Activated T-helper 2 cell treated with anti-CD3 and anti-CD28 coated beads, Interferon-gamma antibody, Interleukin-2, Interleukin-4, amounts not matched to agents 10 μg/mL and 5 μg/mL and 100 μg/mL, durations not matched to agents 14 hours and 24 hours and 36 hours (primary cell): ENCODE measurements at regions not wholly inside any gene's neighbourhood (a gene's known extent, or its start where the extent isn't known, plus 50 kb on each side); places are given as distances from the start of the nearest gene placed in this dataset.

ENCODE experiments used
- DNase-seq: peaks from one replicate; pipeline ENCODE4 v3.0.0; 2021; ENCODE audit warnings: low spot score
- H3K27ac Mint-ChIP-seq: one replicate; pipeline ENCODE4 v1.8.0; 2021; ENCODE audit warnings: mixed read lengths
- H3K27me3 Mint-ChIP-seq: one replicate; pipeline ENCODE4 v1.8.0; 2021; ENCODE audit warnings: low read depth, mixed read lengths
- H3K36me3 Mint-ChIP-seq: one replicate; pipeline ENCODE4 v1.8.0; 2021; ENCODE audit warnings: low read depth, mixed read lengths
- H3K4me1 Mint-ChIP-seq: one replicate; pipeline ENCODE4 v1.8.0; 2021; ENCODE audit warnings: low read depth, mixed read lengths
- H3K4me3 Mint-ChIP-seq: one replicate; pipeline ENCODE4 v1.8.0; 2021; ENCODE audit warnings: low read depth, mild to moderate bottlenecking, moderate library complexity, mixed read lengths
- H3K9me3 Mint-ChIP-seq: one replicate; pipeline ENCODE4 v1.8.0; 2021; ENCODE audit warnings: mixed read lengths
- intact Hi-C: fragments of 100-400 bp; cut with micrococcal nuclease; formaldehyde crosslinking; loops from one replicate; pipeline ENCODE4 v1.15.1; 2023

GRCh38 chr7:24402655-24403054 lies 118.7 kb downstream of the NPY start:
- Mint-ChIP-seq H3K36me3 (no peaks in the 10 kb centered on the region), H3K4me1 (peaks cover 7% of the 10 kb centered on the region), H3K9me3 (no peaks in the 10 kb centered on the region), H3K27me3 (peaks cover 12% of the 10 kb centered on the region), H3K4me3 (no peak overlapping the region), H3K27ac (no peak overlapping the region)
- DNase-seq = no peak
- intact Hi-C loops = loop anchor here (1.0 kb wide), 2 partner anchors 186 to 263 kb away; no protein-coding TSS in a partner anchor

- DNase-seq = no peak
- H3K9me3 Mint-ChIP-seq = no peaks in the 10 kb centered on the region
- H3K27me3 Mint-ChIP-seq = peaks cover 18% of the 10 kb centered on the region
- H3K4me1 Mint-ChIP-seq = peaks cover 7% of the 10 kb centered on the region
- no peak overlapping the region for H3K4me3 Mint-ChIP-seq
- H3K36me3 Mint-ChIP-seq = no peaks in the 10 kb centered on the region
- no peak overlapping the region for H3K27ac Mint-ChIP-seq
- intact Hi-C loops = no loop called here
These were observed 119.6 kb downstream of the NPY start for GRCh38 chr7:24403557-24403956.

GRCh38 chr7:24404315-24404714 lies 120.3 kb downstream of the NPY start:
- H3K27me3 Mint-ChIP-seq = peaks cover 18% of the 10 kb centered on the region
- peaks cover 7% of the 10 kb centered on the region for H3K4me1 Mint-ChIP-seq
- H3K9me3 Mint-ChIP-seq = no peaks in the 10 kb centered on the region
- no peak overlapping the region for H3K4me3 Mint-ChIP-seq
- H3K27ac Mint-ChIP-seq = no peak overlapping the region
- DNase-seq = no peak
- no peaks in the 10 kb centered on the region for H3K36me3 Mint-ChIP-seq
- intact Hi-C loops = no loop called here

- H3K27me3 Mint-ChIP-seq = peaks cover 16% of the 10 kb centered on the region
- no peak overlapping the region for H3K27ac Mint-ChIP-seq
- no peaks in the 10 kb centered on the region for H3K9me3 Mint-ChIP-seq
- H3K36me3 Mint-ChIP-seq = no peaks in the 10 kb centered on the region
- intact Hi-C loops = no loop called here
- no peak for DNase-seq
- H3K4me1 Mint-ChIP-seq = peaks cover 7% of the 10 kb centered on the region
- no peak overlapping the region for H3K4me3 Mint-ChIP-seq
These were observed 121.0 kb downstream of the NPY start for GRCh38 chr7:24405002-24405401.

- Mint-ChIP-seq H3K27me3 (peaks cover 16% of the 10 kb centered on the region), H3K27ac (no peak overlapping the region), H3K36me3 (no peaks in the 10 kb centered on the region), H3K9me3 (no peaks in the 10 kb centered on the region), H3K4me1 (peaks cover 7% of the 10 kb centered on the region), H3K4me3 (no peak overlapping the region)
- intact Hi-C loops = no loop called here
- no peak for DNase-seq
These were observed 122.2 kb downstream of the NPY start for GRCh38 chr7:24406053-24406788.

GRCh38 chr7:24406789-24407299 lies 122.9 kb downstream of the NPY start:
- Mint-ChIP-seq H3K27ac (no peak overlapping the region), H3K4me1 (peaks cover 7% of the 10 kb centered on the region), H3K9me3 (no peaks in the 10 kb centered on the region), H3K4me3 (no peak overlapping the region), H3K27me3 (peaks cover 16% of the 10 kb centered on the region), H3K36me3 (no peaks in the 10 kb centered on the region)
- no peak for DNase-seq
- intact Hi-C loops = no loop called here

GRCh38 chr7:24407965-24408364 lies 124.0 kb downstream of the NPY start:
- no peak overlapping the region for H3K4me3 Mint-ChIP-seq
- no peak for DNase-seq
- no peaks in the 10 kb centered on the region for H3K36me3 Mint-ChIP-seq
- intact Hi-C loops = no loop called here
- peaks cover 6% of the 10 kb centered on the region for H3K4me1 Mint-ChIP-seq
- peaks cover 16% of the 10 kb centered on the region for H3K27me3 Mint-ChIP-seq
- no peak overlapping the region for H3K27ac Mint-ChIP-seq
- H3K9me3 Mint-ChIP-seq = peaks cover 4% of the 10 kb centered on the region

- H3K4me3 Mint-ChIP-seq = no peak overlapping the region
- H3K4me1 Mint-ChIP-seq = peaks cover 6% of the 10 kb centered on the region
- no peaks in the 10 kb centered on the region for H3K36me3 Mint-ChIP-seq
- H3K27ac Mint-ChIP-seq = no peak overlapping the region
- DNase-seq = no peak
- peaks cover 4% of the 10 kb centered on the region for H3K9me3 Mint-ChIP-seq
- intact Hi-C loops = no loop called here
- peaks cover 13% of the 10 kb centered on the region for H3K27me3 Mint-ChIP-seq
These were observed 124.9 kb downstream of the NPY start for GRCh38 chr7:24408798-24409430.

GRCh38 chr7:24409431-24410024 lies 125.5 kb downstream of the NPY start:
- Mint-ChIP-seq H3K27ac (no peak overlapping the region), H3K4me1 (peaks cover 6% of the 10 kb centered on the region), H3K9me3 (peaks cover 4% of the 10 kb centered on the region), H3K4me3 (no peak overlapping the region), H3K27me3 (peaks cover 15% of the 10 kb centered on the region), H3K36me3 (no peaks in the 10 kb centered on the region)
- DNase-seq = no peak
- intact Hi-C loops = no loop called here

- H3K27me3 Mint-ChIP-seq = peaks cover 11% of the 10 kb centered on the region
- no peaks in the 10 kb centered on the region for H3K36me3 Mint-ChIP-seq
These were observed 127.2 kb downstream of the NPY start for GRCh38 chr7:24411226-24411625.

GRCh38 chr7:24417526-24418120 lies 133.6 kb downstream of the NPY start:
- no peak overlapping the region for H3K27ac Mint-ChIP-seq
- H3K36me3 Mint-ChIP-seq = no peaks in the 10 kb centered on the region
- H3K4me1 Mint-ChIP-seq = no peaks in the 10 kb centered on the region
- no peak for DNase-seq
- no peak overlapping the region for H3K4me3 Mint-ChIP-seq
- intact Hi-C loops = no loop called here
- H3K9me3 Mint-ChIP-seq = peaks cover under 1% of the 10 kb centered on the region
- peaks cover 25% of the 10 kb centered on the region for H3K27me3 Mint-ChIP-seq

More at GRCh38 chr7:24411226-24411625, 127.2 kb downstream of the NPY start:
- no peak overlapping the region for H3K27ac Mint-ChIP-seq
- peaks cover 4% of the 10 kb centered on the region for H3K9me3 Mint-ChIP-seq
- no peak for DNase-seq
- no peak overlapping the region for H3K4me3 Mint-ChIP-seq
- peaks cover 2% of the 10 kb centered on the region for H3K4me1 Mint-ChIP-seq
- intact Hi-C loops = no loop called here

GRCh38 chr7:24419077-24419476 lies 135.1 kb downstream of the NPY start:
- no peak for DNase-seq
- Mint-ChIP-seq H3K27me3 (peaks cover 23% of the 10 kb centered on the region), H3K4me3 (no peak overlapping the region), H3K36me3 (no peaks in the 10 kb centered on the region), H3K4me1 (no peaks in the 10 kb centered on the region), H3K27ac (no peak overlapping the region), H3K9me3 (no peaks in the 10 kb centered on the region)
- intact Hi-C loops = no loop called here

- intact Hi-C loops = no loop called here
- no peaks in the 10 kb centered on the region for H3K36me3 Mint-ChIP-seq
These were observed 135.5 kb downstream of the NPY start for GRCh38 chr7:24419511-24419910.

More at GRCh38 chr7:24419511-24419910, 135.5 kb downstream of the NPY start:
- Mint-ChIP-seq H3K4me3 (no peak overlapping the region), H3K9me3 (no peaks in the 10 kb centered on the region), H3K27ac (no peak overlapping the region), H3K4me1 (no peaks in the 10 kb centered on the region), H3K27me3 (peaks cover 22% of the 10 kb centered on the region)
- DNase-seq = no peak
